ENCODE measurements at regions not wholly inside any gene's neighbourhood (a gene's known extent, or its start where the extent isn't known, plus 50 kb on each side); places are given as distances from the start of the nearest gene placed in this dataset.

GRCh38 chr5:135264451-135265440 lies 134.3 kb downstream of the MACROH2A1 start:
- TF ChIP-seq MAZ (IDR thresholded peaks at IDR 0.05; ENCODE audit: borderline replicate concordance, low read depth, low read length) (no peak), KDM1A (IDR thresholded peaks at IDR 0.05; ENCODE audit: low read depth) (no peak), CBX2 (IDR thresholded peaks at IDR 0.05; ENCODE audit: borderline replicate concordance, low read depth) (no peak), CTCF (IDR thresholded peaks at IDR 0.05) (no peak), REST (IDR thresholded peaks at IDR 0.05) (no peak), EP300 (IDR thresholded peaks at IDR 0.05) (no peak), PHF8 (IDR thresholded peaks at IDR 0.05; ENCODE audit: borderline replicate concordance, low read depth) (no peak), RAD21 (conservative IDR thresholded peaks at IDR 0.05 in 1 of 2, IDR thresholded peaks at IDR 0.05 in 1 of 2) (no peak)
- TF ChIP-seq, protein P1, sequence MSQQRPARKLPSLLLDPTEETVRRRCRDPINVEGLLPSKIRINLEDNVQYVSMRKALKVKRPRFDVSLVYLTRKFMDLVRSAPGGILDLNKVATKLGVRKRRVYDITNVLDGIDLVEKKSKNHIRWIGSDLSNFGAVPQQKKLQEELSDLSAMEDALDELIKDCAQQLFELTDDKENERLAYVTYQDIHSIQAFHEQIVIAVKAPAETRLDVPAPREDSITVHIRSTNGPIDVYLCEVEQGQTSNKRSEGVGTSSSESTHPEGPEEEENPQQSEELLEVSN (IDR thresholded peaks at IDR 0.05; ENCODE audit: borderline replicate concordance, low read depth), result no peak

Measured in A549 (cell line).